ENCODE measurements at regions not wholly inside any gene's neighbourhood (a gene's known extent, or its start where the extent isn't known, plus 50 kb on each side); places are given as distances from the start of the nearest gene placed in this dataset.

- TF ChIP-seq POLR2AphosphoS5 (IDR thresholded peaks at IDR 0.05), result no peak
- TF ChIP-seq CTCF (IDR thresholded peaks at IDR 0.05), result no peak
- no peak for TF ChIP-seq POLR2A (IDR thresholded peaks at IDR 0.05; ENCODE audit: low read depth)
These were observed 310.2 kb upstream of the TLE3 start for GRCh38 chr15:70407955-70408354.
